ENCODE measurements at regions not wholly inside any gene's neighbourhood (a gene's known extent, or its start where the extent isn't known, plus 50 kb on each side); places are given as distances from the start of the nearest gene placed in this dataset.

DNA sequence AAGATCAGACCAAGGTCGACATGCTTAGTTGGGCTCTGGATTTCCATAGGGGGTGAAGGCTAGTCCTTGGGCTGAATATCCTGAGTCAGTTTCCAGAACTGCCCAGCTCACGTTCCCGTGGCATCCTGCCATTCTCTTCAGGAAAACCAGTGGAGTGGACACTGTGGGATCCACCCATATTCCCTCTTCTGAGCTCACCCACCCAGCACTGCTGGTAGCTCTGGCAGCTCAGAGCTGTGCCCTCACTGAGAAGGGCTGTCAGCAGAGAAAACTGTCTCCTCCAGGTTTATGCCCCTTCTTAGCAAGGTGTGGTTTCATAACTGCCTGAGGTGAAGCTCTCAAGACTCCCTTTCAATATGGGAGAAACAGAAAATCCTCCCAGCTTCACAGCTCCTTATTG is 111.7 kb downstream of the GGTLC2 start:
- TF ChIP-seq POLR2A (IDR thresholded peaks at IDR 0.05) (no peak), EP300 (IDR thresholded peaks at IDR 0.05) (no peak)
- TF ChIP-seq, protein P1, sequence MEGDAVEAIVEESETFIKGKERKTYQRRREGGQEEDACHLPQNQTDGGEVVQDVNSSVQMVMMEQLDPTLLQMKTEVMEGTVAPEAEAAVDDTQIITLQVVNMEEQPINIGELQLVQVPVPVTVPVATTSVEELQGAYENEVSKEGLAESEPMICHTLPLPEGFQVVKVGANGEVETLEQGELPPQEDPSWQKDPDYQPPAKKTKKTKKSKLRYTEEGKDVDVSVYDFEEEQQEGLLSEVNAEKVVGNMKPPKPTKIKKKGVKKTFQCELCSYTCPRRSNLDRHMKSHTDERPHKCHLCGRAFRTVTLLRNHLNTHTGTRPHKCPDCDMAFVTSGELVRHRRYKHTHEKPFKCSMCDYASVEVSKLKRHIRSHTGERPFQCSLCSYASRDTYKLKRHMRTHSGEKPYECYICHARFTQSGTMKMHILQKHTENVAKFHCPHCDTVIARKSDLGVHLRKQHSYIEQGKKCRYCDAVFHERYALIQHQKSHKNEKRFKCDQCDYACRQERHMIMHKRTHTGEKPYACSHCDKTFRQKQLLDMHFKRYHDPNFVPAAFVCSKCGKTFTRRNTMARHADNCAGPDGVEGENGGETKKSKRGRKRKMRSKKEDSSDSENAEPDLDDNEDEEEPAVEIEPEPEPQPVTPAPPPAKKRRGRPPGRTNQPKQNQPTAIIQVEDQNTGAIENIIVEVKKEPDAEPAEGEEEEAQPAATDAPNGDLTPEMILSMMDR (IDR thresholded peaks at IDR 0.05): no peak

Measured in ovary (tissue), 3 donors.